Heart left ventricle (tissue), 16 donors: ENCODE measurements at regions not wholly inside any gene's neighbourhood (a gene's known extent, or its start where the extent isn't known, plus 50 kb on each side); places are given as distances from the start of the nearest gene placed in this dataset.

Experiments used
- ATAC-seq, 4 donors: fragments of 200-7000 bp; cut with Tn5 transposase; one replicate each; pipeline ENCODE4 v1.9.1; 2020 to 2022; ENCODE audit warnings: moderate library complexity in 4 of 4, mild to moderate bottlenecking in 3 of 4, moderate number of reproducible peaks in 1 of 4
- DNase-seq, 5 donors: peaks; one replicate each; pipeline ENCODE4 v3.0.0-alpha.2; 2020
- H3K27ac ChIP-seq, 12 donors: fragments of 200-600 bp; sonication (generic) in 4 of 12; one replicate each; pipeline versions ENCODE4 v1.5.0 to v1.8.0; 2016 to 2022; ENCODE audit warnings: mild to moderate bottlenecking in 2 of 12
- H3K27me3 ChIP-seq, 9 donors: fragments of 200-600 bp; sonication (generic) in 2 of 9; one replicate each; pipeline versions ENCODE4 v1.5.1 to v1.8.0; 2016 to 2022; ENCODE audit warnings: mild to moderate bottlenecking in 3 of 9
- H3K36me3 ChIP-seq, 9 donors: fragments of 200-600 bp; sonication (generic) in 2 of 9; one replicate each; pipeline versions ENCODE4 v1.5.0 to v1.8.0; 2018 to 2022; ENCODE audit warnings: mild to moderate bottlenecking in 2 of 9
- H3K4me1 ChIP-seq, 12 donors: fragments of 200-600 bp; sonication (generic) in 4 of 12; one replicate each; pipeline versions ENCODE4 v1.5.0 to v1.8.0; 2016 to 2022; ENCODE audit warnings: mild to moderate bottlenecking in 3 of 12
- H3K4me3 ChIP-seq, 12 donors: fragments of 200-600 bp; sonication (generic) in 4 of 12; one replicate each; pipeline versions ENCODE4 v1.5.0 to v1.8.0; 2017 to 2022; ENCODE audit warnings: mild to moderate bottlenecking in 9 of 12, moderate library complexity in 4 of 12
- H3K9me3 ChIP-seq, 12 donors: fragments of 200-600 bp; sonication (generic) in 4 of 12; one replicate each; pipeline versions ENCODE4 v1.5.0 to v1.8.0; 2016 to 2022; ENCODE audit warnings: mild to moderate bottlenecking in 1 of 12
- CTCF ChIP-seq, 12 donors: fragments of 200-600 bp; sonication (generic) in 4 of 12; IDR thresholded peaks; one replicate each; pipeline versions ENCODE4 v1.5.0 to v1.8.0; 2018 to 2022; ENCODE audit warnings: antibody characterized with exemption in 12 of 12, mild to moderate bottlenecking in 5 of 12
- POLR2A ChIP-seq, 2 donors: fragments of 450-650 bp; IDR thresholded peaks; one replicate each; pipeline ENCODE4 v1.6.1; 2017; ENCODE audit warnings: antibody characterized with exemption in 2 of 2, mild to moderate bottlenecking in 2 of 2, moderate library complexity in 2 of 2
- WGBS, 4 donors: extraction: QIAGEN DNeasy Blood & Tissue Kit in 2 of 4; methylation state at CpG; one replicate each; pipeline versions ENCODE4 v1.1.5 to v1.1.7; 2013 to 2018; 5-methylcytosine and 5-hydroxymethylcytosine counted together
- intact Hi-C, 10 donors: fragments of 100-400 bp; cut with DNase I; formaldehyde crosslinking; loops; one replicate each; pipeline versions ENCODE4 v1.11.1 to v1.14.2; 2022
- donor health status: ischemic (EF 13 %, LVEDD 7.1; RV severe dilation, severe dysfunction).
- donor health status: healthy with polysubstance abuse.
- donor health status: DM: no; HTN: yes; CAD: no.
- donor health status: DM: no; HTN: no; CAD: no.
- donor health status: ischemic (EF 25% LVEDD 6.9; RV normal size, moderate dysfunction).
- donor health status: ischemic (EF 25% LVEDD 5.7; RV mildly dilated, moderate dysfunction).
- donor health status: healthy.
- donor health status: DM: yes; HTN: yes; CAD: no.
- donor health status: ischemic (EF 35%, LVEDD 5.7; RV mildly dilated, moderate dysfunction).
- donor health status: nonischemic (EF 11% LVEDD 7.7; RV severe dilation, severe dysfunction).
- donor health status: DM: yes; HTN: yes; CAD: no.
- donor health status: PGD.
- donor health status: ischemic (EF 29% LVEDD 5.4; RV normal size, mild dysfunction).
- donor health status: nonischemic (EF 23%, LVEDD 6.1; RV moderate dilation, normal function).

GRCh38 chr12:17665839-17666238, 424.2 kb downstream of the RERGL start:
- Histone ChIP-seq H3K4me1 (no peaks in the 10 kb centered on the region), H3K27me3 (no peaks in the 10 kb centered on the region), H3K9me3 (no peaks in the 10 kb centered on the region), H3K4me3 (no peak overlapping the region), H3K27ac (no peak overlapping the region), H3K36me3 (no peaks in the 10 kb centered on the region)
- ATAC-seq: peak in 1 of 4 donors; percentile 44
- 76 to 91% (median 88%) methylated on average over 8 to 9 of the region's 9 CpGs for WGBS, 4 donors
- intact Hi-C loops: no loop called here
- no peak for DNase-seq
- TF ChIP-seq POLR2A (IDR thresholded peaks at IDR 0.05) (no peak), CTCF (IDR thresholded peaks at IDR 0.05) (no peak)

GRCh38 chr12:17661250-17661649, 428.7 kb downstream of the RERGL start:
- H3K4me1 ChIP-seq: no peaks in the 10 kb centered on the region

DNA sequence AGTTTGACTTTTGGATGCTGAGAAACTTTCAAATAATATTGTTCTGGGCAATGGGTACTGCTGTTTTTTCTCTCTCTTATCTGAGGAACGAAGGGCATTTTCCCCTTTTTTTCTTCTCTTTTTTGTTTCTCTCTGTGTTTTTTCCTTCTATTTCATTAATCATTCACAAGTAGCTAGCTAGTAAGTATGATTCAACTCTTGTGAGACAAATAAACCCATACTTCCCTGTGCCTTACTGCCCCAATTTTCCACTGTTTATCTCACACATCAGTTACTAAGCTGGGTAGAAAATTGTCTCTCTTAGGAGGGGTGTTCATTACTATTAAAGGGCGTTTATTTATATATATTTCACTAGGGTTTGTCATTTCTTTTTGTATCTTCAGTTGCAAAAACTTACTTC, 437.6 kb downstream of the RERGL start:
- no peak for ATAC-seq
- no peak overlapping the region for H3K4me3 ChIP-seq
- DNase-seq: no peak
- intact Hi-C loops: no loop called here
- H3K9me3 ChIP-seq: peaks cover 0 to 6% (median 0%) of the 10 kb centered on the region in 12 donors
- TF ChIP-seq CTCF (IDR thresholded peaks at IDR 0.05) (no peak), POLR2A (IDR thresholded peaks at IDR 0.05) (no peak)
- no peak overlapping the region for H3K27ac ChIP-seq
- no peaks in the 10 kb centered on the region for H3K36me3 ChIP-seq
- no peaks in the 10 kb centered on the region for H3K4me1 ChIP-seq
- no peaks in the 10 kb centered on the region for H3K27me3 ChIP-seq
- WGBS, 4 donors: 65 to 73% (median 65%) methylated on average over 2 of the region's 2 CpGs

More at GRCh38 chr12:17661250-17661649, 428.7 kb downstream of the RERGL start:
- TF ChIP-seq CTCF (IDR thresholded peaks at IDR 0.05): no peak
- TF ChIP-seq POLR2A (IDR thresholded peaks at IDR 0.05): no peak
- ATAC-seq (no peak), DNase-seq (no peak)
- H3K9me3 ChIP-seq: peaks cover 0 to 6% (median 0%) of the 10 kb centered on the region in 12 donors
- intact Hi-C loops: no loop called here
- WGBS, 4 donors: 37 to 57% (median 46%) methylated on average over 1 of the region's 1 CpG
- H3K4me3 ChIP-seq: no peak overlapping the region
- H3K27ac ChIP-seq: no peak overlapping the region
- H3K36me3 ChIP-seq: no peaks in the 10 kb centered on the region
- no peaks in the 10 kb centered on the region for H3K27me3 ChIP-seq

DNA sequence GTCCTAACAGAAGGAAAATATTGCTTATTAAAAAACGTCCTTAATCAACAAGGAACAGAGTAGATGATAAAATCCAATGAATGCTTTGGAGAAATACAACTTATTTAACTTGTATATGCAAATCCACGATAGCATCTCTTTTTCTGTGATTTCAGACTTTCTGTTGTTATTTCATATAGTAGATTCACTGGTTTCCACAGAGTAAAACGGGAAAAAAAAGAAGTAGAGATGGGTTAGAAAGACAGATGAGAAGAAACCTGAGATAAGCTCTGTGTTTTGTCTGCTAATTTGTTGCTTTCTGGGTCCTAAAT, 447.7 kb downstream of the RERGL start:
- Histone ChIP-seq H3K9me3 (no peaks in the 10 kb centered on the region), H3K36me3 (no peaks in the 10 kb centered on the region), H3K4me1 (peaks cover 0 to 3% (median 0%) of the 10 kb centered on the region in 12 donors), H3K27me3 (peaks cover 0 to 8% (median 0%) of the 10 kb centered on the region in 9 donors), H3K4me3 (no peak overlapping the region), H3K27ac (no peak overlapping the region)
- no peak for ATAC-seq
- TF ChIP-seq POLR2A (IDR thresholded peaks at IDR 0.05) (no peak), CTCF (IDR thresholded peaks at IDR 0.05) (peak in 1 of 12 donors; percentile 5)
- no peak for DNase-seq
- intact Hi-C loops: loop anchor here in 5 of 10 donors (5.0 to 10.0 kb wide), 4 partner anchors 1255 to 1657 kb away; no protein-coding TSS in a partner anchor
- WGBS, 4 donors: 28 to 32% (median 29%) methylated on average over 3 of the region's 3 CpGs
